GM23338 (cell line): ENCODE measurements at regions not wholly inside any gene's neighbourhood (a gene's known extent, or its start where the extent isn't known, plus 50 kb on each side); places are given as distances from the start of the nearest gene placed in this dataset.

ENCODE experiments used
- ATAC-seq: fragments of 200-7000 bp; cut with Tn5 transposase; 3 replicates; pipeline ENCODE4 v1.9.1; 2020
- DNase-seq: peaks from one replicate; pipeline ENCODE4 v3.0.0-alpha.2; 2015; ENCODE audit warnings: low spot score
- H2AFZ ChIP-seq: fragments of 200-600 bp; sonication (generic); 2 replicates; pipeline ENCODE4 v1.8.0; 2016; ENCODE audit warnings: antibody characterized with exemption, mild to moderate bottlenecking, moderate library complexity
- H3F3A ChIP-seq: fragments of 200-600 bp; sonication (generic); replicated peaks from 2 replicates; pipeline ENCODE4 v1.8.0; 2017; ENCODE audit warnings: antibody characterized with exemption, mixed run types, low read depth
- H3K27ac ChIP-seq: fragments of 200-600 bp; sonication (generic); 2 replicates; pipeline ENCODE4 v1.6.1; 2016; ENCODE audit warnings: low read depth
- H3K27me3 ChIP-seq: fragments of 200-600 bp; sonication (generic); 2 replicates; pipeline ENCODE4 v1.8.0; 2016; ENCODE audit warnings: mild to moderate bottlenecking, mixed run types, moderate library complexity; ENCODE audit not compliant: insufficient read depth
- H3K36me3 ChIP-seq: fragments of 200-600 bp; sonication (generic); 2 replicates; pipeline ENCODE4 v1.8.0; 2016; ENCODE audit warnings: mild to moderate bottlenecking; ENCODE audit not compliant: insufficient read depth
- H3K4me1 ChIP-seq: fragments of 200-600 bp; sonication (generic); 2 replicates; pipeline ENCODE4 v1.8.0; 2016; ENCODE audit warnings: mild to moderate bottlenecking, moderate library complexity; ENCODE audit not compliant: insufficient read depth
- H3K4me2 ChIP-seq: fragments of 200-600 bp; sonication (generic); 2 replicates; pipeline ENCODE4 v1.7.1; 2017; ENCODE audit warnings: mixed run types
- H3K4me3 ChIP-seq: fragments of 200-600 bp; sonication (generic); 2 replicates; pipeline ENCODE4 v1.6.1; 2016; ENCODE audit warnings: mixed run types
- H3K79me2 ChIP-seq: fragments of 200-600 bp; sonication (generic); replicated peaks from 2 replicates; pipeline ENCODE4 v1.8.0; 2017; ENCODE audit warnings: mild to moderate bottlenecking; ENCODE audit not compliant: insufficient read depth
- H3K9me2 ChIP-seq: fragments of 200-600 bp; sonication (generic); 2 replicates; pipeline ENCODE4 v1.8.0; 2017; ENCODE audit not compliant: insufficient read depth
- H4K20me1 ChIP-seq: fragments of 200-600 bp; sonication (generic); replicated peaks from 2 replicates; pipeline ENCODE4 v1.8.0; 2017; ENCODE audit warnings: mild to moderate bottlenecking; ENCODE audit not compliant: insufficient read depth
- H3K27ac Mint-ChIP-seq: 2 replicates; pipeline ENCODE4 v1.8.0; 2020; ENCODE audit warnings: inconsistent platforms, mild to moderate bottlenecking, moderate library complexity, mixed read lengths
- H3K27me3 Mint-ChIP-seq: 3 replicates; pipeline ENCODE4 v1.8.0; 2022; ENCODE audit warnings: low read depth, mild to moderate bottlenecking, moderate library complexity, mixed read lengths, inconsistent platforms; ENCODE audit not compliant: insufficient read depth, poor library complexity
- H3K36me3 Mint-ChIP-seq: 3 replicates; pipeline ENCODE4 v1.8.0; 2021; ENCODE audit warnings: low read depth, mild to moderate bottlenecking, inconsistent platforms, moderate library complexity, mixed read lengths
- H3K4me1 Mint-ChIP-seq: 3 replicates; pipeline ENCODE4 v1.8.0; 2020; ENCODE audit warnings: mild to moderate bottlenecking, inconsistent platforms, mixed read lengths
- H3K4me3 Mint-ChIP-seq: 3 replicates; pipeline ENCODE4 v1.8.0; 2021; ENCODE audit warnings: moderate library complexity, mild to moderate bottlenecking, inconsistent platforms, mixed read lengths
- H3K9me3 Mint-ChIP-seq: 3 replicates; pipeline ENCODE4 v1.8.0; 2020; ENCODE audit warnings: moderate library complexity, mild to moderate bottlenecking, inconsistent platforms, mixed read lengths
- CTCF ChIP-seq, 2 experiments: fragments of 200-600 bp in 1 of 2; sonication (generic) in 1 of 2; conservative IDR thresholded peaks; 2 replicates each; pipeline versions ENCODE4 v1.5.1 to v1.6.1; 2016 to 2017; ENCODE audit warnings: antibody characterized with exemption in 2 of 2, low read depth in 2 of 2, mild to moderate bottlenecking in 2 of 2, moderate library complexity in 1 of 2
- REST ChIP-seq: IDR thresholded peaks from one replicate; pipeline ENCODE4 v1.6.1; 2018; ENCODE audit warnings: antibody characterized with exemption; ENCODE audit not compliant: unreplicated experiment
- ZNF462 ChIP-seq: fragments of 250-450 bp; sonication (Bioruptor Pico); IDR thresholded peaks from 2 replicates; pipeline ENCODE4 v1.5.0; 2020; ENCODE audit warnings: mild to moderate bottlenecking, moderate library complexity

GRCh38 chr12:83826112-83826511 lies 1086.5 kb downstream of the SLC6A15 start:
- H4K20me1 ChIP-seq = no peaks in the 10 kb centered on the region
- H3K27ac ChIP-seq = no peak overlapping the region
- H2AFZ ChIP-seq = no peak overlapping the region; the same call in 1 of the 2 replicates
- Mint-ChIP-seq H3K27ac (no peak overlapping the region), H3K27me3 (no peaks in the 10 kb centered on the region), H3K36me3 (peaks cover 12% of the 10 kb centered on the region; the same call in 2 of the 3 replicates), H3K9me3 (peaks cover 13% of the 10 kb centered on the region), H3K4me1 (peaks cover 7% of the 10 kb centered on the region; the same call in 2 of the 3 replicates), H3K4me3 (no peak overlapping the region)
- TF ChIP-seq ZNF462 (CRISPR knock-in tag) (no peak), REST (no peak), CTCF (conservative IDR thresholded peaks at IDR 0.05; ENCODE audit: low read depth in 2 of 2) (peak; percentile 68 to 87)
- H3K4me1 ChIP-seq = peaks cover 9% of the 10 kb centered on the region
- no peaks in the 10 kb centered on the region for H3K27me3 ChIP-seq
- H3K4me2 ChIP-seq = no peak overlapping the region
- H3K9me2 ChIP-seq = peaks cover 4% of the 10 kb centered on the region; the same call in 1 of the 2 replicates
- no peak overlapping the region for H3K4me3 ChIP-seq
- peak; percentile 76 for DNase-seq
- no peaks in the 10 kb centered on the region for H3F3A ChIP-seq
- no peaks in the 10 kb centered on the region for H3K79me2 ChIP-seq
- ATAC-seq = peak; percentile 67
- peaks cover 7% of the 10 kb centered on the region; the same call in 1 of the 2 replicates for H3K36me3 ChIP-seq
